ENCODE measurements at regions not wholly inside any gene's neighbourhood (a gene's known extent, or its start where the extent isn't known, plus 50 kb on each side); places are given as distances from the start of the nearest gene placed in this dataset.

DNA sequence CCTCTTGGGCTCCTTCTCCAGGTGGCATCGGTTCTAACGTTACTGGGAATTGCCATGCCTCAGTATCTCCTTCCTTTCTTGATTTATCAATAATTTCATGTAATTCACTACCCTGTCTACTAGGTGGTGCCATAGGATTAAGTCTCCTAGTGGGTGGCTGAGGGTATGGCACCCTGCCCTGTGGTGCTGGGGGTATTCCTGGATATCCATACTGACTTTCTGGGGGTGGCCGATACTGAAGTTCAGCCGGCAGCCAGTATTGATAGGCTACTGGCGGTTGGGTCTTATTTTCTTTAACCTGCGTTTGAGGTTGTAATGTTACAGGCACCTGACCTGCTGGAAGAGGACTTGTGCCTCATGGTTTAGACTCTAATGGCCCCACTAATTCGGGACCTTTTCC is 699.4 kb upstream of the CDH6 start:
- TF ChIP-seq RAD21 (IDR thresholded peaks at IDR 0.05; ENCODE audit: low read depth): peak; percentile 41

DNA sequence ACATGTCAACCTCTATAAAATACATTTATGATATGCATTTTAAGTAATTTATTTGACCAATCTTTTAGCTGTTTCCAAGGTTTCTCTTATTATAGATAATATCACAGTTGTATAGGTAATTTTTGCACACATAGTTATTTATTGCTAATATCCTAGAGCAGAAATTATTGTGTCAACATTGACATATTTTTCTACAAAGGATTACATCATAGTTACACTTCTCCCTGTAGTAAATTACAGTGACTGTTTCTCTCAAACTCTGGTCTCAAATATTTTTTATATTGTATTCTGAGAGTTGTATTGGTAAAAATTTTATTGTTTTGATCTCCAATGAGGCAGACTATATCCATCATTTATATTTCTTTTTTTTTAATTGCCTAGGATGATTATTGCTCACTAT is 714.4 kb upstream of the CDH6 start:
- TF ChIP-seq, protein P1, sequence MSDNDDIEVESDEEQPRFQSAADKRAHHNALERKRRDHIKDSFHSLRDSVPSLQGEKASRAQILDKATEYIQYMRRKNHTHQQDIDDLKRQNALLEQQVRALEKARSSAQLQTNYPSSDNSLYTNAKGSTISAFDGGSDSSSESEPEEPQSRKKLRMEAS (IDR thresholded peaks at IDR 0.05): no peak
- TF ChIP-seq TCF12 (IDR thresholded peaks at IDR 0.05; ENCODE audit: low read depth) (no peak), EGR1 (IDR thresholded peaks at IDR 0.05) (no peak), TEAD4 (IDR thresholded peaks at IDR 0.05) (no peak), RAD21 (IDR thresholded peaks at IDR 0.05; ENCODE audit: low read depth) (no peak), CEBPB (IDR thresholded peaks at IDR 0.05) (no peak), EP300 (IDR thresholded peaks at IDR 0.05; ENCODE audit: borderline replicate concordance) (no peak)

DNA sequence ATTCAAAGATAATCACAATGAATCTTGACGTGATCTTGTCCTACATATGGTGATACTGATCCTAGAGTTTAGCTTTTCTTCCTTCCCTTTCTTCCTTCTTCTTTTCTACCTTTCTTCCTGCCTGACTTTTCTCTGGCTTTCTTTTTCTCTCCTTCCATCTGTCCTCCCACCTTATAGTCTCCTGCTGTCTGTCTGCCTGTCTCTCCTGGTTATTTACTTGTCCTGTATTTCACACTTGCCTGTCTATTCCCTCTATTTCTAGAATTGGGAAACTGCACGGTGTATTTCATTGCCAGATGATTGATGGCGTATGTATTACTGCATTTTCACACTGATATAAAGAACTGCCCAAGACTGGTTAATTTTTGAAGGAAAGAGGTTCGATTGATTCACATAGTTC is 718.1 kb upstream of the CDH6 start:
- TF ChIP-seq ZBTB7A (IDR thresholded peaks at IDR 0.05; ENCODE audit: low read depth): no peak
- TF ChIP-seq FOXM1 (IDR thresholded peaks at IDR 0.05; ENCODE audit: borderline replicate concordance, low read depth): no peak

DNA sequence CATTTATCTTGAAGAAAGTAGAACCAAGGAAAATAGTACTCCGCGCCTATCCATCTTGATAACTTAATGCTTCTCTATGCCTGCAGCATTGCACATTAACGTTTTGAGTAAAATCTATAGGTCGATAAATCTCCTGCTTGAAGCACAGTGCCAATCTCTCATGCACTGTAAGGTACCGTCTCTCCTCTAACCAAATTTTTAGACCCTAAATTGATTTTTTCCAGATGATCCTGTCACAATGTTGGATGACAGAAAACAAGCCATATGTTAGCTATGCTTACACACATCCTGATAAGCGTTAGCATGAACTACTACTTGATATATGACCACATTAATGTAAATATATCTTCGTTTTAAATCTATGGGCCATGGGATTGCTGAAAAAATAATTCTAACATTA is 723.8 kb upstream of the CDH6 start:
- TF ChIP-seq CREB1 (IDR thresholded peaks at IDR 0.05; ENCODE audit: low read depth) (no peak), FOXM1 (IDR thresholded peaks at IDR 0.05; ENCODE audit: borderline replicate concordance, low read depth) (no peak), TAF1 (IDR thresholded peaks at IDR 0.05; ENCODE audit: low read depth) (no peak), NFIC (IDR thresholded peaks at IDR 0.05) (no peak), RAD21 (IDR thresholded peaks at IDR 0.05; ENCODE audit: low read depth) (no peak), TCF12 (IDR thresholded peaks at IDR 0.05; ENCODE audit: low read depth) (no peak), EP300 (IDR thresholded peaks at IDR 0.05; ENCODE audit: borderline replicate concordance) (no peak), TEAD4 (IDR thresholded peaks at IDR 0.05) (no peak), EGR1 (IDR thresholded peaks at IDR 0.05) (no peak), YY1 (IDR thresholded peaks at IDR 0.05; ENCODE audit: low read depth) (no peak), CEBPB (IDR thresholded peaks at IDR 0.05) (no peak), ZBTB7A (IDR thresholded peaks at IDR 0.05; ENCODE audit: low read depth) (no peak)
- TF ChIP-seq, protein P2, sequence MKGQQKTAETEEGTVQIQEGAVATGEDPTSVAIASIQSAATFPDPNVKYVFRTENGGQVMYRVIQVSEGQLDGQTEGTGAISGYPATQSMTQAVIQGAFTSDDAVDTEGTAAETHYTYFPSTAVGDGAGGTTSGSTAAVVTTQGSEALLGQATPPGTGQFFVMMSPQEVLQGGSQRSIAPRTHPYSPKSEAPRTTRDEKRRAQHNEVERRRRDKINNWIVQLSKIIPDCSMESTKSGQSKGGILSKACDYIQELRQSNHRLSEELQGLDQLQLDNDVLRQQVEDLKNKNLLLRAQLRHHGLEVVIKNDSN (IDR thresholded peaks at IDR 0.05): no peak
- TF ChIP-seq, protein P3, sequence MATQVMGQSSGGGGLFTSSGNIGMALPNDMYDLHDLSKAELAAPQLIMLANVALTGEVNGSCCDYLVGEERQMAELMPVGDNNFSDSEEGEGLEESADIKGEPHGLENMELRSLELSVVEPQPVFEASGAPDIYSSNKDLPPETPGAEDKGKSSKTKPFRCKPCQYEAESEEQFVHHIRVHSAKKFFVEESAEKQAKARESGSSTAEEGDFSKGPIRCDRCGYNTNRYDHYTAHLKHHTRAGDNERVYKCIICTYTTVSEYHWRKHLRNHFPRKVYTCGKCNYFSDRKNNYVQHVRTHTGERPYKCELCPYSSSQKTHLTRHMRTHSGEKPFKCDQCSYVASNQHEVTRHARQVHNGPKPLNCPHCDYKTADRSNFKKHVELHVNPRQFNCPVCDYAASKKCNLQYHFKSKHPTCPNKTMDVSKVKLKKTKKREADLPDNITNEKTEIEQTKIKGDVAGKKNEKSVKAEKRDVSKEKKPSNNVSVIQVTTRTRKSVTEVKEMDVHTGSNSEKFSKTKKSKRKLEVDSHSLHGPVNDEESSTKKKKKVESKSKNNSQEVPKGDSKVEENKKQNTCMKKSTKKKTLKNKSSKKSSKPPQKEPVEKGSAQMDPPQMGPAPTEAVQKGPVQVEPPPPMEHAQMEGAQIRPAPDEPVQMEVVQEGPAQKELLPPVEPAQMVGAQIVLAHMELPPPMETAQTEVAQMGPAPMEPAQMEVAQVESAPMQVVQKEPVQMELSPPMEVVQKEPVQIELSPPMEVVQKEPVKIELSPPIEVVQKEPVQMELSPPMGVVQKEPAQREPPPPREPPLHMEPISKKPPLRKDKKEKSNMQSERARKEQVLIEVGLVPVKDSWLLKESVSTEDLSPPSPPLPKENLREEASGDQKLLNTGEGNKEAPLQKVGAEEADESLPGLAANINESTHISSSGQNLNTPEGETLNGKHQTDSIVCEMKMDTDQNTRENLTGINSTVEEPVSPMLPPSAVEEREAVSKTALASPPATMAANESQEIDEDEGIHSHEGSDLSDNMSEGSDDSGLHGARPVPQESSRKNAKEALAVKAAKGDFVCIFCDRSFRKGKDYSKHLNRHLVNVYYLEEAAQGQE (IDR thresholded peaks at IDR 0.05; ENCODE audit: low read depth): no peak
- TF ChIP-seq, protein P1 (IDR thresholded peaks at IDR 0.05): no peak

DNA sequence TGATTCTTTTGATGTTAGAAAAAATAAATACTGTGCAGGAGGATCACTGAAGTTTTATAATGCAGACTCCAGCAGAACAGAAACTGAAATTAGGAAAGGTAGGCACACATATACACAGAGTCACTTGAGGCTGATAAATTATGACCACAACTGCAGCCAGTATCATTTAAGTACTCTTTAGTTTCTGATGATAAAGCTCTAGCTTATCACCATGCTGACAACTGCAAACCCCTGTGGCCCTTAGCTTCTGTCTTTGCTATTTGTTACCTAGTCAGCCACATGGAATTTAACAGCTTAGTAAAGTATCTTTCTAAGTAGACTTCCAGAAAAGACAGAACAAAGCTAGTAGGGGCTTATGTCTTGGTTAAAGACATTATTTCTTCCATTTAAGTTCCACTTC is 734.8 kb upstream of the CDH6 start:
- TF ChIP-seq NFIC (IDR thresholded peaks at IDR 0.05) (no peak), EGR1 (IDR thresholded peaks at IDR 0.05) (no peak), TCF12 (IDR thresholded peaks at IDR 0.05; ENCODE audit: low read depth) (no peak), CREB1 (IDR thresholded peaks at IDR 0.05; ENCODE audit: low read depth) (no peak), FOXM1 (IDR thresholded peaks at IDR 0.05; ENCODE audit: borderline replicate concordance, low read depth) (no peak), YY1 (IDR thresholded peaks at IDR 0.05; ENCODE audit: low read depth) (no peak), CEBPB (IDR thresholded peaks at IDR 0.05) (no peak), TEAD4 (IDR thresholded peaks at IDR 0.05) (no peak), TAF1 (IDR thresholded peaks at IDR 0.05; ENCODE audit: low read depth) (no peak), RAD21 (IDR thresholded peaks at IDR 0.05; ENCODE audit: low read depth) (no peak), EP300 (IDR thresholded peaks at IDR 0.05; ENCODE audit: borderline replicate concordance) (no peak), ZBTB7A (IDR thresholded peaks at IDR 0.05; ENCODE audit: low read depth) (no peak)
- TF ChIP-seq, protein P1 (IDR thresholded peaks at IDR 0.05): no peak
- TF ChIP-seq, protein P3 (IDR thresholded peaks at IDR 0.05; ENCODE audit: low read depth): no peak
- TF ChIP-seq, protein P2 (IDR thresholded peaks at IDR 0.05): no peak

DNA sequence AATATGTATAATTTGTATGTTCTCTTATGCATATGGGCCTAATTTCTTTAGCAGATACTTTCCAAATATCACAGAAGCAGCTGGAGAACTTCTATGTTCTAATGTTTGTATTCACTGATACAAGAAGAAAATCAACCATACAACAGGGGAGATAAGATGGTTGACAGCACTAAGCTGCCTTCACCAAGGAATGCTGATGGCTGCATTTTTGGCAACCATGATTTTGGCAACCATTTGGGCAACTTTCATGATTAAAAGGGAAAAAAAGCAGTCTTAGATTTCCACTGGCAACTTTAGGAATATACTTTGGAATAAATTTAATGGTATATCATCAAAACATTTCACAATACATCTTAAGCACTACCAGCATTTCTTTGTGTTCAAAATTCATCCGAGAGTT is 740.3 kb upstream of the CDH6 start:
- TF ChIP-seq ZBTB7A (IDR thresholded peaks at IDR 0.05; ENCODE audit: low read depth): no peak
- TF ChIP-seq TCF12 (IDR thresholded peaks at IDR 0.05; ENCODE audit: low read depth): no peak
- no peak for TF ChIP-seq NFIC (IDR thresholded peaks at IDR 0.05)
- no peak for TF ChIP-seq RAD21 (IDR thresholded peaks at IDR 0.05; ENCODE audit: low read depth)
- no peak for TF ChIP-seq EP300 (IDR thresholded peaks at IDR 0.05; ENCODE audit: borderline replicate concordance)
- TF ChIP-seq, protein P2 (IDR thresholded peaks at IDR 0.05): no peak
- TF ChIP-seq YY1 (IDR thresholded peaks at IDR 0.05; ENCODE audit: low read depth): no peak
- TF ChIP-seq, protein P1 (IDR thresholded peaks at IDR 0.05): no peak
- no peak for TF ChIP-seq CREB1 (IDR thresholded peaks at IDR 0.05; ENCODE audit: low read depth)
- no peak for TF ChIP-seq TAF1 (IDR thresholded peaks at IDR 0.05; ENCODE audit: low read depth)

Measured in Ishikawa (cell line).